Stomach (tissue), 8 donors: ENCODE measurements at regions not wholly inside any gene's neighbourhood (a gene's known extent, or its start where the extent isn't known, plus 50 kb on each side); places are given as distances from the start of the nearest gene placed in this dataset.

Experiments used
- DNase-seq, 2 donors: peaks; one replicate each; pipeline versions ENCODE4 v3.0.0 to v3.0.0-alpha.2; 2013 to 2019
- H3K27ac ChIP-seq, 5 donors: fragments of 200-600 bp in 4 of 5; sonication (generic) in 4 of 5; one replicate each; pipeline ENCODE4 v1.5.1; 2013 to 2019; ENCODE audit warnings: mild to moderate bottlenecking in 1 of 5, moderate library complexity in 1 of 5
- H3K27me3 ChIP-seq, 3 donors: fragments of 200-600 bp; sonication (generic); one replicate each; pipeline ENCODE4 v1.5.1; 2017 to 2019; ENCODE audit warnings: mixed run types in 1 of 3
- H3K36me3 ChIP-seq, 4 donors: fragments of 200-600 bp; sonication (generic); 1 replicate in 3 of 4; 2 replicates in 1 of 4; pipeline ENCODE4 v1.5.1; 2016 to 2019
- H3K4me1 ChIP-seq, 4 donors: fragments of 200-600 bp; sonication (generic); one replicate each; pipeline ENCODE4 v1.5.1; 2016 to 2019
- H3K4me3 ChIP-seq, 4 donors: fragments of 200-600 bp; sonication (generic) in 3 of 4; one replicate each; pipeline ENCODE4 v1.5.1; 2016 to 2019; ENCODE audit warnings: mild to moderate bottlenecking in 1 of 4
- H3K9me3 ChIP-seq, 4 donors: fragments of 200-600 bp; sonication (generic); one replicate each; pipeline ENCODE4 v1.5.1; 2016 to 2019
- CTCF ChIP-seq, 7 experiments: fragments of 450-650 bp in 4 of 7; fragments of 200-600 bp in 3 of 7; sonication (generic) in 3 of 7; IDR thresholded peaks; one replicate each; pipeline ENCODE4 v1.5.1; 2016 to 2019; ENCODE audit warnings: antibody characterized with exemption in 7 of 7, control low read depth in 2 of 7, mild to moderate bottlenecking in 1 of 7
- EP300 ChIP-seq: sonication (generic); formaldehyde crosslinking; IDR thresholded peaks from one replicate; pipeline ENCODE4 v1.6.1; 2017; ENCODE audit warnings: antibody characterized with exemption
- POLR2A ChIP-seq, 4 donors: fragments of 450-650 bp; IDR thresholded peaks; one replicate each; pipeline ENCODE4 v1.6.1; 2016; ENCODE audit warnings: antibody characterized with exemption in 4 of 4, control low read depth in 2 of 4, mild to moderate bottlenecking in 1 of 4, moderate library complexity in 1 of 4
- POLR2AphosphoS5 ChIP-seq, 3 donors: sonication (generic); formaldehyde crosslinking; IDR thresholded peaks; one replicate each; pipeline ENCODE4 v1.6.1; 2016; ENCODE audit warnings: antibody characterized with exemption in 3 of 3
- WGBS, 5 donors: extraction: QIAGEN DNeasy Blood & Tissue Kit in 3 of 5; methylation state at CpG; one replicate each; pipeline versions ENCODE4 v1.1.5 to v1.1.7; 2013 to 2018; 5-methylcytosine and 5-hydroxymethylcytosine counted together
- intact Hi-C: fragments of 100-400 bp; cut with DNase I; formaldehyde crosslinking; loops from one replicate; pipeline ENCODE4 v1.15.1; 2023; ENCODE audit warnings: low total_unique reads
- donor health status: healthy with polysubstance abuse.
- donor health status: Bipolar disorder and iron deficiency.
- donor health status: healthy.

GRCh38 chr2:45130736-45131135 lies 121.5 kb upstream of the SIX2 start:
- Histone ChIP-seq H3K27me3 (no peaks in the 10 kb centered on the region), H3K36me3 (no peaks in the 10 kb centered on the region), H3K4me3 (no peak overlapping the region), H3K27ac (no peak overlapping the region), H3K4me1 (no peaks in the 10 kb centered on the region), H3K9me3 (no peaks in the 10 kb centered on the region)
- intact Hi-C loops, result no loop called here
- 79 to 92% (median 89%) methylated on average over 2 of the region's 2 CpGs for WGBS, 5 donors
- DNase-seq, result no peak
- TF ChIP-seq POLR2AphosphoS5 (IDR thresholded peaks at IDR 0.05) (no peak), EP300 (no peak), POLR2A (IDR thresholded peaks at IDR 0.05) (no peak), CTCF (IDR thresholded peaks at IDR 0.05) (no peak)

GRCh38 chr2:45128580-45128997 lies 119.3 kb upstream of the SIX2 start:
- 42 to 88% (median 75%) methylated on average over 1 of the region's 1 CpG for WGBS, 5 donors
- DNase-seq, result peak in 1 of 2 donors; percentile 61
- no peak for TF ChIP-seq POLR2A (IDR thresholded peaks at IDR 0.05)
- TF ChIP-seq EP300, result no peak
- TF ChIP-seq POLR2AphosphoS5 (IDR thresholded peaks at IDR 0.05), result no peak
- TF ChIP-seq CTCF (IDR thresholded peaks at IDR 0.05), result no peak
- no peaks in the 10 kb centered on the region for H3K36me3 ChIP-seq
- no peak overlapping the region for H3K27ac ChIP-seq
- intact Hi-C loops, result no loop called here
- H3K9me3 ChIP-seq, result no peaks in the 10 kb centered on the region
- no peaks in the 10 kb centered on the region for H3K4me1 ChIP-seq
- H3K4me3 ChIP-seq, result no peak overlapping the region
- no peaks in the 10 kb centered on the region for H3K27me3 ChIP-seq

GRCh38 chr2:45127891-45128290 lies 118.6 kb upstream of the SIX2 start:
- 87 to 93% (median 88%) methylated on average over 4 of the region's 4 CpGs for WGBS, 5 donors
- no peaks in the 10 kb centered on the region for H3K36me3 ChIP-seq

GRCh38 chr2:45127321-45127720 lies 118.1 kb upstream of the SIX2 start:
- Histone ChIP-seq H3K27me3 (no peaks in the 10 kb centered on the region), H3K27ac (no peak overlapping the region), H3K4me3 (no peak overlapping the region), H3K9me3 (no peaks in the 10 kb centered on the region), H3K36me3 (no peaks in the 10 kb centered on the region), H3K4me1 (no peaks in the 10 kb centered on the region)
- 85 to 89% (median 87%) methylated on average over 6 of the region's 6 CpGs for WGBS, 5 donors
- intact Hi-C loops, result no loop called here
- no peak for DNase-seq
- TF ChIP-seq EP300 (no peak), POLR2AphosphoS5 (IDR thresholded peaks at IDR 0.05) (no peak), CTCF (IDR thresholded peaks at IDR 0.05) (no peak), POLR2A (IDR thresholded peaks at IDR 0.05) (no peak)

More at GRCh38 chr2:45127891-45128290, 118.6 kb upstream of the SIX2 start:
- Histone ChIP-seq H3K27ac (no peak overlapping the region), H3K9me3 (no peaks in the 10 kb centered on the region), H3K4me3 (no peak overlapping the region), H3K4me1 (no peaks in the 10 kb centered on the region), H3K27me3 (no peaks in the 10 kb centered on the region)
- DNase-seq, result no peak
- no peak for TF ChIP-seq EP300
- TF ChIP-seq POLR2A (IDR thresholded peaks at IDR 0.05), result no peak
- TF ChIP-seq CTCF (IDR thresholded peaks at IDR 0.05), result no peak
- TF ChIP-seq POLR2AphosphoS5 (IDR thresholded peaks at IDR 0.05), result no peak
- intact Hi-C loops, result no loop called here
